ENCODE measurements at regions not wholly inside any gene's neighbourhood (a gene's known extent, or its start where the extent isn't known, plus 50 kb on each side); places are given as distances from the start of the nearest gene placed in this dataset.
A peak's percentile ranks its signal among the peaks of the same experiment; 100 is the strongest.

DNA sequence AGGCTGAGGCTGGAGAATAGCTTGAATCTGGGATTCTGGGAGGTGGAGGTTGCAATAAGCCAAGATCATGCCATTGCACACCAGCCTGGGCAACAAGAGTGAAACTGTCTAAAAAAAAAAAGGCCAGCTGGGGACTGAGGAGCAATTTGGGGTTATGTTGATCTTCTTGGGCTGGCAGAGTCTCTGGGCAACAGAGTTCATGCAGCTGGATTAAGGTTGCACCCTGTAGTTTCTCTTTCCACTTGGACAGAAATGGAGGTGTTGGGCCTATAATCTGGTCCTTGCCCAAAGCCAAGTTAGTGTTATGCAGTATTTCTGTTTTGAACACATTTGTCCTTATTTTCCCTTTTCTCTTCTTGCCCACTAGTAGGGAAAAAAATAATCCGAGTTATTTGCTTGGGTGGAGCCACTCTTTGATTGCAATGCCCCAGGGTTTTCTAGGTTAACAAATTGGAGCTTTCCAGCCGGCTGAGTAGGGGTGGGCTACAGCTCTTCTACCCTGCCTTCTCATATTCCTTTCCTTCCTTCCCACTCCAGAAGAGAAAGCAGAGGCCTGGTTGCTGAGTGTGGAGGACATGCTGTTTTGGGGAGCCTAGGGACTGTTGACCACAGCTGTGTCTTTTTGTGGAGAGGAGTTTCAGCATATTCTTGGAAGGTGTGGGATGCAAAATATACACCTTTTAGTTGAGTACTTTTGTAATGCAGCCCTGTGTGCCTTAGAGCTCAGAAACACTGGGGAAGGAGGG lies 213.9 kb downstream of the SOX4 start:
- DNase-seq (ENCODE audit: low read depth in 1 of 2, low spot score in 1 of 2), result no peak
- FAIRE-seq, result no peak
- ATAC-seq, result no peak; a peak in 2 of 6 replicates
- Histone ChIP-seq H3K4me3 (no peak overlapping the region), H3K27ac (peak overlapping the region; percentile 57 to 82), H3K4me1 (peaks cover 22% of the 10 kb centered on the region), H3K4me2 (peak overlapping the region; percentile 59), H3K9me3 (no peaks in the 10 kb centered on the region)
- CTCF ChIA-PET, result no interaction called here
- POLR2A ChIA-PET, result interaction anchor here (1.0 kb wide), 1 partner anchor 79 kb away, joined by 3 read pairs; no protein-coding TSS in a partner anchor
- WGBS (ENCODE audit: missing lambda C conversion rate), result 60% methylated on average over 2 of the region's 2 CpGs
- no peak for TF ChIP-seq MAFK (IDR thresholded peaks at IDR 0.05; ENCODE audit: partially characterized antibody)
- TF ChIP-seq NR3C1 (IDR thresholded peaks at IDR 0.05), result no peak
- no peak for TF ChIP-seq CBX2 (IDR thresholded peaks at IDR 0.05; ENCODE audit: borderline replicate concordance, low read depth)
- TF ChIP-seq FOSB (CRISPR knock-in tag; IDR thresholded peaks at IDR 0.05), result no peak
- no peak for TF ChIP-seq USF2 (IDR thresholded peaks at IDR 0.05)
- no peak for TF ChIP-seq PHF8 (IDR thresholded peaks at IDR 0.05; ENCODE audit: borderline replicate concordance, low read depth)
- no peak for TF ChIP-seq ZFP36 (IDR thresholded peaks at IDR 0.05; ENCODE audit: borderline replicate concordance, partially characterized antibody)
- TF ChIP-seq NPAS2 (CRISPR knock-in tag; IDR thresholded peaks at IDR 0.05; ENCODE audit: borderline replicate concordance), result no peak

DNA sequence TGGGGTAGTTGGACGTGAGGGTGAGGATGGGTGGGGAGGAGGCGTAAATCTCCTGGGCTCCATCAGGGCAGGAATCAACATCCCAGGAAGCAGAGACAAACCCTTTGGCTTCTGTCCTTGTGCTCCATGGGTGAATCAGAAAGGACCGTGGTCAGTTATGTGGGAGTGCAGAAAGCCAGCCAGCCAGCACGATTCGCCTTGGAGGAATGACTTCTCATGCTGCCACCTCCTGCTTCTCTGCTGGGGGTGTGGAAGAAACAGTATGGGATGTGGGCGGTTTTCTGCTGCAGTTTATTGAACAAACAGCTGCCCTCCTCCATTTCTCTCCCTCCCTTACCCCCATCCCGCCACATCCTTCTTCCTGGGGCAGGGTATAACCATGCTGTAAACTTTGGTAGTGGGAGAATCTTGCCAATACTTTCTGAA lies 214.5 kb downstream of the SOX4 start:
- DNase-seq (ENCODE audit: low read depth in 1 of 2, low spot score in 1 of 2) (peak in 1 of 2 experiments; percentile 32), FAIRE-seq (no peak)
- CTCF ChIA-PET, result no interaction called here

GRCh38 chr6:21808551-21809242 lies 215.1 kb downstream of the SOX4 start:
- H3K9me3 ChIP-seq, result no peaks in the 10 kb centered on the region
- ChIA-PET CTCF (no interaction called here), POLR2A (interaction anchor here (0.6 to 1.0 kb wide), 2 partner anchors 10 to 78 kb away, joined by 3 read pairs; no protein-coding TSS in a partner anchor)
- H3K27ac ChIP-seq, result peak overlapping the region; percentile 57 to 82
- no peak for TF ChIP-seq POLR2A (IDR thresholded peaks at IDR 0.05; ENCODE audit: low read length)
- TF ChIP-seq HOXA7 (CRISPR knock-in tag; IDR thresholded peaks at IDR 0.05), result no peak
- no peak for TF ChIP-seq EHF (CRISPR knock-in tag; IDR thresholded peaks at IDR 0.05)
- no peak for TF ChIP-seq BHLHE40 (IDR thresholded peaks at IDR 0.05; ENCODE audit: low read depth, low read length)
- no peak for TF ChIP-seq FOSB (CRISPR knock-in tag; IDR thresholded peaks at IDR 0.05)
- WGBS (ENCODE audit: missing lambda C conversion rate), result 79% methylated on average over 16 of the region's 16 CpGs
- H3K4me1 ChIP-seq, result peaks cover 19% of the 10 kb centered on the region
- peak overlapping the region; percentile 59 for H3K4me2 ChIP-seq
- H3K4me3 ChIP-seq, result no peak overlapping the region
- FAIRE-seq (no peak), ATAC-seq (no peak; a peak in 1 of 6 replicates), DNase-seq (ENCODE audit: low read depth in 1 of 2, low spot score in 1 of 2) (no peak)

More for the DNA sequence above, 214.5 kb downstream of the SOX4 start:
- Histone ChIP-seq H3K27ac (peak overlapping the region; percentile 57 to 82), H3K4me3 (no peak overlapping the region), H3K9me3 (no peaks in the 10 kb centered on the region), H3K4me2 (peak overlapping the region; percentile 59), H3K4me1 (peaks cover 19% of the 10 kb centered on the region)
- POLR2A ChIA-PET, result interaction anchor here (0.6 to 1.0 kb wide), 2 partner anchors 9 to 78 kb away, joined by 3 read pairs; no protein-coding TSS in a partner anchor
- TF ChIP-seq HMGXB4 (CRISPR knock-in tag; IDR thresholded peaks at IDR 0.05; ENCODE audit: borderline replicate concordance), result no peak
- TF ChIP-seq, protein P1, sequence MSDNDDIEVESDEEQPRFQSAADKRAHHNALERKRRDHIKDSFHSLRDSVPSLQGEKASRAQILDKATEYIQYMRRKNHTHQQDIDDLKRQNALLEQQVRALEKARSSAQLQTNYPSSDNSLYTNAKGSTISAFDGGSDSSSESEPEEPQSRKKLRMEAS (IDR thresholded peaks at IDR 0.05), result peak; percentile 34; the same call in 1 of the 2 replicates
- WGBS (ENCODE audit: missing lambda C conversion rate), result 32% methylated on average over 7 of the region's 7 CpGs
- ATAC-seq, result peak; percentile 59 to 75; a peak in 4 of 6 replicates

DNA sequence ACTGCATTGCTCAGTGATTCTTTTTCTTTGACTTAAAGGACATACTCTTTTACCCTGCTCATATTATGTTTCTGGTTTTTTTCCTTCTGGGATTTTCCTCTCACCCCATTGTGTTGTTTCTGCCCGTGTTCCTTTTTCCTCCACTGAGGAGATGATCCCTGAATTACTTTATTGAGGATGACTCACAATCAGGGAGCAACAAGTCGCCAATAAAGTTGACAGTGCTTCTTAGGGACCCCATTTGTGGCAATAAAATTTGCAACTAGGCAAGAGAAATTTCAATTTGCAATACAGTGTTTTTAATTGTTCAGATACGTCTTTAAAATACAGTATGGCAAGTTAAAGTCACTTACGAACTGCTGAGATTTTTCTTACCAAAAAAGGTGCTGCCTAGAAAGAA lies 217.9 kb downstream of the SOX4 start:
- TF ChIP-seq ZC3H11A (IDR thresholded peaks at IDR 0.05) (no peak), JUN (IDR thresholded peaks at IDR 0.05) (no peak), ATOH8 (CRISPR knock-in tag; IDR thresholded peaks at IDR 0.05; ENCODE audit: low read depth) (no peak), ZFP36 (IDR thresholded peaks at IDR 0.05; ENCODE audit: borderline replicate concordance, partially characterized antibody) (no peak), ESRRA (IDR thresholded peaks at IDR 0.05; ENCODE audit: borderline replicate concordance, low read length) (no peak)
- DNase-seq (ENCODE audit: low read depth in 1 of 2, low spot score in 1 of 2) (no peak), ATAC-seq (no peak), FAIRE-seq (no peak)
- H3K27ac ChIP-seq, result peak overlapping the region in 1 of 2 experiments; percentile 42; a peak in 1 of 6 replicates
- CTCF ChIA-PET, result no interaction called here
- H3K4me2 ChIP-seq, result 0 out of 3 replicates have a peak overlapping the region, but pooled peaks have one; percentile 11
- no peaks in the 10 kb centered on the region for H3K9me3 ChIP-seq
- H3K4me3 ChIP-seq, result no peak overlapping the region
- H3K4me1 ChIP-seq, result peaks cover 19% of the 10 kb centered on the region
- POLR2A ChIA-PET, result no interaction called here
- 71% methylated on average over 4 of the region's 4 CpGs for WGBS (ENCODE audit: missing lambda C conversion rate)

All from A549 (cell line).